AG04450 (cell line): ENCODE measurements at regions not wholly inside any gene's neighbourhood (a gene's known extent, or its start where the extent isn't known, plus 50 kb on each side); places are given as distances from the start of the nearest gene placed in this dataset.

Experiments used
- CTCF ChIA-PET: fragments of 300-600, 350-600 bp; formaldehyde crosslinking; extraction: SDS; loops from one replicate; lab custom pipeline; 2022; ENCODE audit warnings: antibody characterized with exemption, inconsistent platforms; lab: Charles Lee
- POLR2A ChIA-PET: fragments of 350-600 bp; formaldehyde crosslinking; extraction: SDS; loops from one replicate; lab custom pipeline; 2021; ENCODE audit warnings: antibody characterized with exemption, inconsistent platforms; lab: Yijun Ruan, JAX
- DNase-seq: peaks from one replicate; pipeline ENCODE4 v3.0.0-alpha.2; 2011; ENCODE audit warnings: low read depth, low spot score
- H3K27ac ChIP-seq: one replicate; pipeline ENCODE4 v1.5.1; 2012; ENCODE audit warnings: low read depth, low read length, control low read depth
- H3K27me3 ChIP-seq: one replicate; pipeline ENCODE4 v1.6.0; 2012; ENCODE audit warnings: low read length; ENCODE audit not compliant: control insufficient read depth, insufficient read depth
- H3K4me3 ChIP-seq: 2 replicates; pipeline ENCODE4 v1.5.1; 2011; ENCODE audit warnings: mild to moderate bottlenecking, low read depth, low read length, control low read depth
- H3K9me3 ChIP-seq: 2 replicates; pipeline ENCODE4 v1.5.1; 2012; ENCODE audit warnings: low read length; ENCODE audit not compliant: control insufficient read depth, insufficient read depth
- CTCF ChIP-seq: IDR thresholded peaks from 2 replicates; pipeline ENCODE4 v1.5.1; 2011; ENCODE audit warnings: low read depth, low read length, control low read depth, inconsistent platforms

- ChIA-PET CTCF (no interaction called here), POLR2A (no interaction called here)
- H3K4me3 ChIP-seq, result no peak overlapping the region
Measured at GRCh38 chr1:58158016-58158415, 388.5 kb downstream of the OMA1 start.

GRCh38 chr1:58157256-58157655, 389.3 kb downstream of the OMA1 start:
- POLR2A ChIA-PET, result no interaction called here
- CTCF ChIA-PET, result interaction anchor here (0.7 kb wide), 1 partner anchor 39 kb away, joined by 4 read pairs; no protein-coding TSS in a partner anchor
- no peak for DNase-seq
- Histone ChIP-seq H3K27me3 (no peaks in the 10 kb centered on the region), H3K27ac (no peak overlapping the region), H3K9me3 (no peaks in the 10 kb centered on the region), H3K4me3 (no peak overlapping the region)
- no peak for TF ChIP-seq CTCF

More at GRCh38 chr1:58158016-58158415, 388.5 kb downstream of the OMA1 start:
- H3K9me3 ChIP-seq, result no peaks in the 10 kb centered on the region
- H3K27me3 ChIP-seq, result no peaks in the 10 kb centered on the region
- DNase-seq, result no peak
- no peak for TF ChIP-seq CTCF
- H3K27ac ChIP-seq, result no peak overlapping the region

- DNase-seq, result no peak
- no peak overlapping the region for H3K4me3 ChIP-seq
- no peaks in the 10 kb centered on the region for H3K9me3 ChIP-seq
- H3K27me3 ChIP-seq, result no peaks in the 10 kb centered on the region
- ChIA-PET POLR2A (no interaction called here), CTCF (no interaction called here)
- no peak overlapping the region for H3K27ac ChIP-seq
- TF ChIP-seq CTCF, result no peak
Measured at GRCh38 chr1:58156831-58157230, 389.7 kb downstream of the OMA1 start.

- TF ChIP-seq CTCF, result no peak
- no peak for DNase-seq
- ChIA-PET CTCF (no interaction called here), POLR2A (no interaction called here)
- Histone ChIP-seq H3K27me3 (no peaks in the 10 kb centered on the region), H3K27ac (no peak overlapping the region), H3K9me3 (no peaks in the 10 kb centered on the region), H3K4me3 (no peak overlapping the region)
Measured at GRCh38 chr1:58156124-58156468, 390.4 kb downstream of the OMA1 start.

GRCh38 chr1:58155418-58156123, 391.0 kb downstream of the OMA1 start:
- ChIA-PET POLR2A (no interaction called here), CTCF (interaction anchor here (1.5 kb wide), 1 partner anchor 8 kb away, joined by 5 read pairs; no protein-coding TSS in a partner anchor)
- peak; percentile 40 for TF ChIP-seq CTCF
- H3K4me3 ChIP-seq, result no peak overlapping the region
- DNase-seq, result no peak
- H3K9me3 ChIP-seq, result no peaks in the 10 kb centered on the region
- no peaks in the 10 kb centered on the region for H3K27me3 ChIP-seq
- H3K27ac ChIP-seq, result no peak overlapping the region
